HepG2 (cell line): ENCODE measurements at regions not wholly inside any gene's neighbourhood (a gene's known extent, or its start where the extent isn't known, plus 50 kb on each side); places are given as distances from the start of the nearest gene placed in this dataset.

Experiments used
- ATAC-seq: fragments of 200-7000 bp; cut with Tn5 transposase; 3 replicates; pipeline ENCODE4 v1.9.1; 2020; ENCODE audit warnings: mild to moderate bottlenecking, moderate library complexity
- BruUV-seq: library from RNA; stranded (reverse); fragments of 400-500 nt; replicated peaks from 2 replicates; lab custom pipeline; 2021; lab: Mats Ljungman, UMichigan
- CTCF ChIA-PET: fragments of 300-600 bp; formaldehyde crosslinking; extraction: SDS; loops from one replicate; lab custom pipeline; 2021; ENCODE audit warnings: low total read pairs, inconsistent platforms, low intra/inter-chr PET ratio; lab: Yijun Ruan, JAX
- POLR2A ChIA-PET: fragments of 350-600 bp; sonication (Branson Sonifier 250); formaldehyde crosslinking; loops from one replicate; lab custom pipeline; 2020; ENCODE audit warnings: antibody characterized with exemption, inconsistent platforms; lab: Yijun Ruan, JAX
- DNase-seq: peaks from one replicate; pipeline ENCODE4 v3.0.0-alpha.2; 2015; ENCODE audit warnings: low spot score
- FAIRE-seq: peaks from 3 replicates; lab custom pipeline; 2011; peaks lifted over from hg19 to GRCh38; lab: Jason Lieb, UNC
- H2AFZ ChIP-seq: one replicate; pipeline ENCODE4 v1.6.1; 2011; ENCODE audit warnings: low read length, inconsistent platforms
- H3K27ac ChIP-seq: fragments of 300-600 bp; 3 replicates; pipeline ENCODE4 v1.8.0; 2011; ENCODE audit warnings: mixed run types, mild to moderate bottlenecking, mixed read lengths, low read length, inconsistent platforms; ENCODE audit not compliant: insufficient read depth; ENCODE audit errors: extremely low read length
- H3K27me3 ChIP-seq, 2 experiments: fragments of 200-600 bp in 1 of 2; 2 replicates in 1 of 2; 3 replicates in 1 of 2; pipeline versions ENCODE4 v1.6.0 to v1.8.0; 2011; ENCODE audit warnings: low read length in 2 of 2, mild to moderate bottlenecking in 2 of 2, moderate library complexity in 2 of 2, inconsistent platforms in 1 of 2; ENCODE audit not compliant: insufficient read depth in 2 of 2, control insufficient read depth in 1 of 2
- H3K36me3 ChIP-seq, 2 experiments: fragments of 200-600 bp in 1 of 2; replicated peaks in 1 of 2; 2 replicates in 1 of 2; 3 replicates in 1 of 2; pipeline versions ENCODE4 v1.5.1 to v1.8.0; 2011; ENCODE audit warnings: low read length in 2 of 2, inconsistent platforms in 1 of 2; ENCODE audit not compliant: insufficient read depth in 2 of 2, control insufficient read depth in 1 of 2
- H3K4me1 ChIP-seq: 2 replicates; pipeline ENCODE4 v1.5.1; 2012; ENCODE audit warnings: low read length, inconsistent platforms; ENCODE audit not compliant: insufficient read depth
- H3K4me2 ChIP-seq: 2 replicates; pipeline ENCODE4 v1.6.0; 2011; ENCODE audit warnings: low read depth, low read length, inconsistent platforms
- H3K4me3 ChIP-seq, 3 experiments: fragments of 200-600 bp in 1 of 3; sonication (generic), shearing (Covaris generic) in 1 of 3; replicated peaks in 1 of 3; 2 replicates each; pipeline ENCODE4 v1.5.1; 2011 to 2016; ENCODE audit warnings: low read length in 3 of 3, inconsistent platforms in 2 of 3, low read depth in 2 of 3, mild to moderate bottlenecking in 2 of 3, control low read depth in 1 of 3, mixed read lengths in 1 of 3; ENCODE audit not compliant: insufficient read depth in 1 of 3
- H3K79me2 ChIP-seq: one replicate; pipeline ENCODE4 v1.6.1; 2011; ENCODE audit warnings: low read length, inconsistent platforms; ENCODE audit not compliant: insufficient read depth
- H3K9ac ChIP-seq: 2 replicates; pipeline ENCODE4 v1.6.0; 2011; ENCODE audit warnings: mild to moderate bottlenecking, low read depth, low read length, inconsistent platforms; ENCODE audit not compliant: insufficient read depth
- H3K9me3 ChIP-seq: 2 replicates; pipeline ENCODE4 v1.5.1; 2012; ENCODE audit warnings: mild to moderate bottlenecking, low read length
- H4K20me1 ChIP-seq: 2 replicates; pipeline ENCODE4 v1.6.0; 2011; ENCODE audit warnings: inconsistent platforms, mild to moderate bottlenecking, low read length, moderate library complexity; ENCODE audit not compliant: insufficient read depth
- BRCA1 ChIP-seq: sonication (generic); formaldehyde crosslinking; IDR thresholded peaks from 2 replicates; pipeline ENCODE4 v1.4.0; 2020; ENCODE audit warnings: missing genetic modification reagents
- HIVEP1 ChIP-seq: sonication (generic); formaldehyde crosslinking; IDR thresholded peaks from 2 replicates; pipeline ENCODE4 v1.4.0; 2020; ENCODE audit warnings: mild to moderate bottlenecking, missing genetic modification reagents
- HNRNPK ChIP-seq: fragments of 200-400 bp; formaldehyde crosslinking; IDR thresholded peaks from 2 replicates; pipeline ENCODE4 v1.6.1; 2018; ENCODE audit warnings: low read length, low read depth, moderate library complexity, mild to moderate bottlenecking; ENCODE audit not compliant: poor library complexity, severe bottlenecking
- MIER3 ChIP-seq: IDR thresholded peaks from 2 replicates; pipeline ENCODE4 v1.6.1; 2016; ENCODE audit warnings: missing compliant biosample characterization, borderline replicate concordance
- SYNCRIP ChIP-seq: fragments of 200-400 bp; formaldehyde crosslinking; IDR thresholded peaks from 2 replicates; pipeline ENCODE4 v1.6.1; 2018; ENCODE audit warnings: mild to moderate bottlenecking, low read depth, low read length; ENCODE audit not compliant: insufficient read depth
- TSC22D2 ChIP-seq: sonication (generic); formaldehyde crosslinking; IDR thresholded peaks from 2 replicates; pipeline ENCODE4 v1.5.1; 2020; ENCODE audit warnings: missing genetic modification reagents, mild to moderate bottlenecking, borderline replicate concordance
- ZBTB26 ChIP-seq: IDR thresholded peaks from 2 replicates; pipeline ENCODE4 v1.6.1; 2016; ENCODE audit warnings: missing compliant biosample characterization, missing genetic modification reagents, borderline replicate concordance
- ZNF335 ChIP-seq: sonication (generic); formaldehyde crosslinking; IDR thresholded peaks from 2 replicates; pipeline ENCODE4 v1.4.0; 2020; ENCODE audit warnings: missing genetic modification reagents
- ZNF710 ChIP-seq: sonication (generic); formaldehyde crosslinking; IDR thresholded peaks from 2 replicates; pipeline ENCODE4 v1.5.0; 2020; ENCODE audit warnings: mild to moderate bottlenecking, missing genetic modification reagents, borderline replicate concordance
- WGBS: methylation state at CpG from one replicate; pipeline ENCODE4 v1.1.6; 2017; ENCODE audit warnings: low lambda C conversion rate; 5-methylcytosine and 5-hydroxymethylcytosine counted together
- in situ Hi-C: cut with HindIII; loops from 2 replicates; pipeline ENCODE4 v1.10.0; 2017; ENCODE audit warnings: low pct_unique_long_range_greater_than_20kb; ENCODE audit not compliant: extremely low pct_ligation_motif_present
- intact Hi-C: fragments of 100-400 bp; cut with micrococcal nuclease; formaldehyde crosslinking; loops from one replicate; pipeline ENCODE4 v1.10.0; 2022; ENCODE audit not compliant: unreplicated experiment
- TF ChIP-seq, protein P1 (sequence below): sonication (generic); formaldehyde crosslinking; IDR thresholded peaks from 2 replicates; pipeline ENCODE4 v1.4.0; 2020; ENCODE audit warnings: mild to moderate bottlenecking, missing genetic modification reagents

DNA sequence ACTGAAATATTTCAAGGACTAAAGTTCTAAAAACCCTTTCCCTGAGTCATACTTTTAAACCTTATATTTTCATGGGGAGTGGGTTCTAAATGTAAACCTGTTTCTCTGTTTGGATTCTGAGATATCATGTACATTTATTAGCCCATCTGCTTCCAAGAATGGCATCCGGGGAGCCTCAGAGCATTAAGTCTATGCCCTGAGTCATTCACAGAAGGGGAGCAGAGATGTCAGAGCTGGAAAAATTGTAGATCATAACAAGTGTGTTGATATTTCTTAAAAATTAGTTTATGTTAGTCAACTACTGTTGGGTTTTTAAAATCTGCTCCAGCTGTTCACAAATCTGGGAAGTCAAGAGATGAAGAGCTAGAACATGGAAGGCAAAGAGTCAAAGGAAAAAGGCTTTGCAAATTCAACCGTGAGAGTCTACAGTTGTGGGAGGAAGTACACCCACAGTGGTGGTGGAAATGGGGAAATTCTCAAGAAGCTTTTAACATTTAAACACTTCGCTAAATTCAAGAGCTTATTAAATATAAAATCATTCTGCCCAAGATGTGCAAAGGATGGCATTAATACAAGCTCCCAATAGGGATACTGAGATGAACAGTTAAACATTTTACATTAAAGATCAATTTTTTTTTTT lies 70.5 kb upstream of the FLRT2 start:
- in situ Hi-C loops: no loop called here
- Histone ChIP-seq H4K20me1 (no peaks in the 10 kb centered on the region), H3K9ac (no peak overlapping the region), H3K4me3 (no peak overlapping the region), H3K9me3 (peaks cover 69% of the 10 kb centered on the region), H3K79me2 (no peaks in the 10 kb centered on the region), H3K4me2 (no peak overlapping the region), H3K36me3 (no peaks in the 10 kb centered on the region), H3K27me3 (no peaks in the 10 kb centered on the region), H2AFZ (no peak overlapping the region), H3K27ac (no peak overlapping the region), H3K4me1 (peaks cover 3% of the 10 kb centered on the region; the same call in 1 of the 2 replicates)
- intact Hi-C loops: no loop called here
- CTCF ChIA-PET: no interaction called here
- POLR2A ChIA-PET: no interaction called here
- TF ChIP-seq HIVEP1 (CRISPR knock-in tag): no peak
- TF ChIP-seq SYNCRIP: no peak
- no peak for TF ChIP-seq ZNF710 (CRISPR knock-in tag)
- TF ChIP-seq TSC22D2 (CRISPR knock-in tag): no peak
- TF ChIP-seq ZBTB26 (CRISPR knock-in tag): no peak
- no peak for TF ChIP-seq MIER3 (CRISPR knock-in tag)
- TF ChIP-seq BRCA1: no peak
- TF ChIP-seq HNRNPK: no peak
- TF ChIP-seq, protein P1, sequence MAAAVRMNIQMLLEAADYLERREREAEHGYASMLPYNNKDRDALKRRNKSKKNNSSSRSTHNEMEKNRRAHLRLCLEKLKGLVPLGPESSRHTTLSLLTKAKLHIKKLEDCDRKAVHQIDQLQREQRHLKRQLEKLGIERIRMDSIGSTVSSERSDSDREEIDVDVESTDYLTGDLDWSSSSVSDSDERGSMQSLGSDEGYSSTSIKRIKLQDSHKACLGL (CRISPR knock-in tag): no peak
- TF ChIP-seq ZNF335 (CRISPR knock-in tag): no peak
- no peak for DNase-seq
- FAIRE-seq: no peak
- no TSS peak for BruUV-seq
- no peak for ATAC-seq
- 44% methylated on average over 3 of the region's 3 CpGs for WGBS
